H9 (cell line): ENCODE measurements at regions not wholly inside any gene's neighbourhood (a gene's known extent, or its start where the extent isn't known, plus 50 kb on each side); places are given as distances from the start of the nearest gene placed in this dataset.

ENCODE experiments used
- DNase-seq: peaks from one replicate; pipeline ENCODE4 v3.0.0-alpha.2; 2017
- H2AFZ ChIP-seq: one replicate; pipeline ENCODE4 v1.6.1; 2013; ENCODE audit warnings: mild to moderate bottlenecking, low read length, control low read depth, moderate library complexity
- H2AK5ac ChIP-seq: 2 replicates; pipeline ENCODE4 v1.6.1; 2013; ENCODE audit warnings: low read length, control low read depth, mixed read lengths; ENCODE audit not compliant: insufficient read length
- H2BK120ac ChIP-seq: one replicate; pipeline ENCODE4 v1.6.1; 2013; ENCODE audit warnings: low read depth, mild to moderate bottlenecking, low read length, control low read depth, inconsistent platforms; ENCODE audit not compliant: poor library complexity, severe bottlenecking
- H2BK12ac ChIP-seq: 2 replicates; pipeline ENCODE4 v1.6.1; 2013; ENCODE audit warnings: low read length, control low read depth, mixed read lengths, low read depth; ENCODE audit not compliant: insufficient read length
- H2BK15ac ChIP-seq: 2 replicates; pipeline ENCODE4 v1.6.1; 2013; ENCODE audit warnings: low read depth, low read length, control low read depth
- H2BK20ac ChIP-seq: one replicate; pipeline ENCODE4 v1.6.1; 2013; ENCODE audit warnings: low read depth, mild to moderate bottlenecking, low read length, control low read depth, inconsistent platforms; ENCODE audit not compliant: poor library complexity, severe bottlenecking
- H2BK5ac ChIP-seq: 2 replicates; pipeline ENCODE4 v1.6.1; 2013; ENCODE audit warnings: low read length, control low read depth, mixed read lengths; ENCODE audit not compliant: insufficient read length
- H3K14ac ChIP-seq: 2 replicates; pipeline ENCODE4 v1.6.1; 2013; ENCODE audit warnings: low read length, control low read depth; ENCODE audit not compliant: insufficient read depth
- H3K18ac ChIP-seq: 2 replicates; pipeline ENCODE4 v1.6.1; 2013; ENCODE audit warnings: low read depth, mild to moderate bottlenecking, mixed read lengths, low read length, control low read depth; ENCODE audit not compliant: insufficient read length
- H3K23ac ChIP-seq: 2 replicates; pipeline ENCODE4 v1.6.1; 2013; ENCODE audit warnings: low read length, control low read depth, mixed read lengths, low read depth; ENCODE audit not compliant: insufficient read length
- H3K23me2 ChIP-seq: 2 replicates; pipeline ENCODE4 v1.6.1; 2013; ENCODE audit warnings: low read depth, mild to moderate bottlenecking, mixed read lengths, low read length, control low read depth; ENCODE audit not compliant: insufficient read length, poor library complexity, severe bottlenecking
- H3K27ac ChIP-seq: 2 replicates; pipeline ENCODE4 v1.5.1; 2013; ENCODE audit warnings: low read length, control low read depth, mixed read lengths, low read depth; ENCODE audit not compliant: insufficient read length
- H3K27me3 ChIP-seq: 2 replicates; pipeline ENCODE4 v1.6.1; 2013; ENCODE audit warnings: low read length, control low read depth, inconsistent platforms; ENCODE audit not compliant: insufficient read depth
- H3K4ac ChIP-seq: 2 replicates; pipeline ENCODE4 v1.6.1; 2013; ENCODE audit warnings: low read depth, mild to moderate bottlenecking, control low read depth, inconsistent platforms, low read length, moderate library complexity
- H3K4me1 ChIP-seq: 2 replicates; pipeline ENCODE4 v1.6.1; 2013; ENCODE audit warnings: low read length, control low read depth, inconsistent platforms; ENCODE audit not compliant: insufficient read depth
- H3K4me2 ChIP-seq: 2 replicates; pipeline ENCODE4 v1.6.1; 2013; ENCODE audit warnings: low read length, control low read depth, mixed read lengths; ENCODE audit not compliant: insufficient read length, insufficient read depth
- H3K56ac ChIP-seq: 2 replicates; pipeline ENCODE4 v1.6.1; 2013; ENCODE audit warnings: low read depth, mild to moderate bottlenecking, mixed read lengths, low read length, control low read depth; ENCODE audit not compliant: insufficient read length
- H3K79me1 ChIP-seq: 2 replicates; pipeline ENCODE4 v1.6.1; 2013; ENCODE audit warnings: low read depth, mild to moderate bottlenecking, moderate library complexity, low read length, control low read depth, inconsistent platforms; ENCODE audit not compliant: insufficient read depth, poor library complexity, severe bottlenecking
- H3K79me2 ChIP-seq: 2 replicates; pipeline ENCODE4 v1.6.1; 2013; ENCODE audit warnings: low read length, control low read depth, inconsistent platforms; ENCODE audit not compliant: insufficient read depth
- H3K9ac ChIP-seq: 2 replicates; pipeline ENCODE4 v1.6.1; 2013; ENCODE audit warnings: low read length, control low read depth, mixed read lengths; ENCODE audit not compliant: insufficient read length; ENCODE audit errors: extremely low read depth
- H3K9me3 ChIP-seq: one replicate; pipeline ENCODE4 v1.6.1; 2013; ENCODE audit warnings: low read depth, low read length, inconsistent platforms; ENCODE audit not compliant: control insufficient read depth
- H3T11ph ChIP-seq: one replicate; pipeline ENCODE4 v1.6.1; 2013; ENCODE audit warnings: mild to moderate bottlenecking, low read length, control low read depth, inconsistent platforms
- H4K20me1 ChIP-seq: one replicate; pipeline ENCODE4 v1.6.1; 2013; ENCODE audit not compliant: control insufficient read depth, insufficient read length, insufficient read depth
- H4K5ac ChIP-seq: 2 replicates; pipeline ENCODE4 v1.6.1; 2013; ENCODE audit warnings: low read depth, mild to moderate bottlenecking, mixed read lengths, low read length, control low read depth; ENCODE audit not compliant: insufficient read length
- H4K8ac ChIP-seq: replicated peaks from 2 replicates; pipeline ENCODE4 v1.6.1; 2013; ENCODE audit warnings: low read length, control low read depth, mixed read lengths, low read depth; ENCODE audit not compliant: insufficient read length
- H4K91ac ChIP-seq: 2 replicates; pipeline ENCODE4 v1.6.1; 2013; ENCODE audit warnings: low read depth, mild to moderate bottlenecking, moderate library complexity, mixed read lengths, low read length, control low read depth; ENCODE audit not compliant: insufficient read length
- H3K27ac Mint-ChIP-seq, 3 experiments: 2 replicates in 2 of 3; 3 replicates in 1 of 3; pipeline ENCODE4 v1.8.0; 2020 to 2021; ENCODE audit warnings: mixed read lengths in 3 of 3, mild to moderate bottlenecking in 1 of 3, moderate library complexity in 1 of 3
- H3K27me3 Mint-ChIP-seq: 2 replicates; pipeline ENCODE4 v1.8.0; 2021; ENCODE audit warnings: low read depth, mild to moderate bottlenecking, moderate library complexity, mixed read lengths
- H3K36me3 Mint-ChIP-seq, 3 experiments: 2 replicates in 2 of 3; 3 replicates in 1 of 3; pipeline ENCODE4 v1.8.0; 2020 to 2021; ENCODE audit warnings: low read depth in 3 of 3, mixed read lengths in 3 of 3; ENCODE audit not compliant: insufficient read depth in 1 of 3
- H3K4me1 Mint-ChIP-seq, 2 experiments: 2 replicates each; pipeline ENCODE4 v1.8.0; 2020; ENCODE audit warnings: mixed read lengths in 2 of 2
- H3K4me3 Mint-ChIP-seq, 2 experiments: 2 replicates in 1 of 2; 3 replicates in 1 of 2; pipeline ENCODE4 v1.8.0; 2020 to 2021; ENCODE audit warnings: mild to moderate bottlenecking in 2 of 2, mixed read lengths in 2 of 2, moderate library complexity in 1 of 2
- H3K9me3 Mint-ChIP-seq, 2 experiments: 2 replicates in 1 of 2; 3 replicates in 1 of 2; pipeline ENCODE4 v1.8.0; 2020; ENCODE audit warnings: mild to moderate bottlenecking in 2 of 2, mixed read lengths in 2 of 2, moderate library complexity in 1 of 2
- WGBS: extraction: QIAGEN DNeasy Blood & Tissue Kit; methylation state at CpG from one replicate; pipeline ENCODE4 v1.1.7; 2013; ENCODE audit warnings: missing lambda C conversion rate, low lambda C conversion rate, mixed read lengths; ENCODE audit not compliant: insufficient read length; ENCODE audit errors: extremely low coverage; 5-methylcytosine and 5-hydroxymethylcytosine counted together
- TF ChIP-seq, protein P1 (sequence below): fragments of 200-600 bp; sonication (generic); conservative IDR thresholded peaks from 3 replicates; pipeline ENCODE4 v1.8.0; 2021; ENCODE audit warnings: antibody characterized with exemption, mild to moderate bottlenecking

DNA sequence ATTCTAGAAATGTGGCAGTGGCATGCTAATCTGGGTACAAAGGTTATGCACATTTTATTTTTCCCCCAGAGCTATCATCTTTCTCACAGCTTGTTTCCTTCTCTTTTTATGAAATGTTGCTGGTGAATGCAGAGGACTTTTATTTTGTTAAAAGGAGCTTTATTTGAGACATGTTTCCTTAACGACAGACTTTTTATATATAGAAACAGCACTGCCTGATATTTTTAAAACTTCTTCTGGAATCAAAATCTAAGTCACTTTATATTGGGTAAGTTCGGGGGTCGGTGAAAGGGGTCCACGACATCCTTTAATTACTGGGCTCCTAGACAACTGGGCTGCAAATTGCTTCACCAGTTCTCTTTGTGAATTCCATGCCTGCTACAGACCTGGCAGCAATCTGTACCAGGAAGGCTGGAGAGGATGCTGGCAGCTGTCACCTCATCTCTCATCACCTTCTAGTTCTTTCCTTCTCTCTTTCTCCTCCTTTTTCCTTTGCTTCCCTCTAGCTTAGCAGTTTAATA lies 464.7 kb downstream of the PDCD6IP start:
- Histone ChIP-seq H2AFZ (no peak overlapping the region), H3T11ph (no peak overlapping the region), H3K9me3 (no peaks in the 10 kb centered on the region), H3K9ac (no peak overlapping the region), H2BK120ac (no peak overlapping the region), H3K23ac (no peak overlapping the region), H2BK12ac (no peak overlapping the region), H3K4ac (no peak overlapping the region), H2BK5ac (no peak overlapping the region), H3K79me1 (no peaks in the 10 kb centered on the region), H2BK15ac (no peak overlapping the region), H4K8ac (no peak overlapping the region), H3K14ac (no peak overlapping the region), H4K91ac (no peak overlapping the region), H3K23me2 (no peaks in the 10 kb centered on the region), H3K4me1 (peaks cover under 1% of the 10 kb centered on the region; the same call in 1 of the 2 replicates), H2AK5ac (no peak overlapping the region), H4K20me1 (no peaks in the 10 kb centered on the region), H3K18ac (no peak overlapping the region), H3K27ac (no peak overlapping the region), H3K27me3 (no peaks in the 10 kb centered on the region; the same call in 1 of the 2 replicates), H2BK20ac (no peak overlapping the region), H3K56ac (no peak overlapping the region), H4K5ac (no peak overlapping the region), H3K79me2 (no peaks in the 10 kb centered on the region), H3K4me2 (no peak overlapping the region)
- WGBS: no CpG with 5 or more reads among the region's 4 CpGs
- TF ChIP-seq, protein P1, sequence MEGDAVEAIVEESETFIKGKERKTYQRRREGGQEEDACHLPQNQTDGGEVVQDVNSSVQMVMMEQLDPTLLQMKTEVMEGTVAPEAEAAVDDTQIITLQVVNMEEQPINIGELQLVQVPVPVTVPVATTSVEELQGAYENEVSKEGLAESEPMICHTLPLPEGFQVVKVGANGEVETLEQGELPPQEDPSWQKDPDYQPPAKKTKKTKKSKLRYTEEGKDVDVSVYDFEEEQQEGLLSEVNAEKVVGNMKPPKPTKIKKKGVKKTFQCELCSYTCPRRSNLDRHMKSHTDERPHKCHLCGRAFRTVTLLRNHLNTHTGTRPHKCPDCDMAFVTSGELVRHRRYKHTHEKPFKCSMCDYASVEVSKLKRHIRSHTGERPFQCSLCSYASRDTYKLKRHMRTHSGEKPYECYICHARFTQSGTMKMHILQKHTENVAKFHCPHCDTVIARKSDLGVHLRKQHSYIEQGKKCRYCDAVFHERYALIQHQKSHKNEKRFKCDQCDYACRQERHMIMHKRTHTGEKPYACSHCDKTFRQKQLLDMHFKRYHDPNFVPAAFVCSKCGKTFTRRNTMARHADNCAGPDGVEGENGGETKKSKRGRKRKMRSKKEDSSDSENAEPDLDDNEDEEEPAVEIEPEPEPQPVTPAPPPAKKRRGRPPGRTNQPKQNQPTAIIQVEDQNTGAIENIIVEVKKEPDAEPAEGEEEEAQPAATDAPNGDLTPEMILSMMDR: no peak
- Mint-ChIP-seq H3K4me3 (no peak overlapping the region), H3K27ac (no peak overlapping the region), H3K4me1 (peaks cover 30 to 33% of the 10 kb centered on the region in 2 experiments), H3K27me3 (no peaks in the 10 kb centered on the region), H3K36me3 (no peaks in the 10 kb centered on the region), H3K9me3 (no peaks in the 10 kb centered on the region)
- DNase-seq: no peak
